HepG2 (cell line): ENCODE measurements at regions not wholly inside any gene's neighbourhood (a gene's known extent, or its start where the extent isn't known, plus 50 kb on each side); places are given as distances from the start of the nearest gene placed in this dataset.

Experiments used
- ATAC-seq: fragments of 200-7000 bp; cut with Tn5 transposase; 3 replicates; pipeline ENCODE4 v1.9.1; 2020; ENCODE audit warnings: mild to moderate bottlenecking, moderate library complexity
- BruUV-seq: library from RNA; stranded (reverse); fragments of 400-500 nt; replicated peaks from 2 replicates; lab custom pipeline; 2021; lab: Mats Ljungman, UMichigan
- CTCF ChIA-PET: fragments of 300-600 bp; formaldehyde crosslinking; extraction: SDS; loops from one replicate; lab custom pipeline; 2021; ENCODE audit warnings: low total read pairs, inconsistent platforms, low intra/inter-chr PET ratio; lab: Yijun Ruan, JAX
- POLR2A ChIA-PET: fragments of 350-600 bp; sonication (Branson Sonifier 250); formaldehyde crosslinking; loops from one replicate; lab custom pipeline; 2020; ENCODE audit warnings: antibody characterized with exemption, inconsistent platforms; lab: Yijun Ruan, JAX
- DNase-seq: peaks from one replicate; pipeline ENCODE4 v3.0.0-alpha.2; 2015; ENCODE audit warnings: low spot score
- FAIRE-seq: peaks from 3 replicates; lab custom pipeline; 2011; peaks lifted over from hg19 to GRCh38; lab: Jason Lieb, UNC
- H2AFZ ChIP-seq: one replicate; pipeline ENCODE4 v1.6.1; 2011; ENCODE audit warnings: low read length, inconsistent platforms
- H3K27ac ChIP-seq: fragments of 300-600 bp; 3 replicates; pipeline ENCODE4 v1.8.0; 2011; ENCODE audit warnings: mixed run types, mild to moderate bottlenecking, mixed read lengths, low read length, inconsistent platforms; ENCODE audit not compliant: insufficient read depth; ENCODE audit errors: extremely low read length
- H3K27me3 ChIP-seq, 2 experiments: fragments of 200-600 bp in 1 of 2; 2 replicates in 1 of 2; 3 replicates in 1 of 2; pipeline versions ENCODE4 v1.6.0 to v1.8.0; 2011; ENCODE audit warnings: low read length in 2 of 2, mild to moderate bottlenecking in 2 of 2, moderate library complexity in 2 of 2, inconsistent platforms in 1 of 2; ENCODE audit not compliant: insufficient read depth in 2 of 2, control insufficient read depth in 1 of 2
- H3K36me3 ChIP-seq, 2 experiments: fragments of 200-600 bp in 1 of 2; replicated peaks in 1 of 2; 2 replicates in 1 of 2; 3 replicates in 1 of 2; pipeline versions ENCODE4 v1.5.1 to v1.8.0; 2011; ENCODE audit warnings: low read length in 2 of 2, inconsistent platforms in 1 of 2; ENCODE audit not compliant: insufficient read depth in 2 of 2, control insufficient read depth in 1 of 2
- H3K4me1 ChIP-seq: 2 replicates; pipeline ENCODE4 v1.5.1; 2012; ENCODE audit warnings: low read length, inconsistent platforms; ENCODE audit not compliant: insufficient read depth
- H3K4me2 ChIP-seq: 2 replicates; pipeline ENCODE4 v1.6.0; 2011; ENCODE audit warnings: low read depth, low read length, inconsistent platforms
- H3K4me3 ChIP-seq, 3 experiments: fragments of 200-600 bp in 1 of 3; sonication (generic), shearing (Covaris generic) in 1 of 3; replicated peaks in 1 of 3; 2 replicates each; pipeline ENCODE4 v1.5.1; 2011 to 2016; ENCODE audit warnings: low read length in 3 of 3, inconsistent platforms in 2 of 3, low read depth in 2 of 3, mild to moderate bottlenecking in 2 of 3, control low read depth in 1 of 3, mixed read lengths in 1 of 3; ENCODE audit not compliant: insufficient read depth in 1 of 3
- H3K79me2 ChIP-seq: one replicate; pipeline ENCODE4 v1.6.1; 2011; ENCODE audit warnings: low read length, inconsistent platforms; ENCODE audit not compliant: insufficient read depth
- H3K9ac ChIP-seq: 2 replicates; pipeline ENCODE4 v1.6.0; 2011; ENCODE audit warnings: mild to moderate bottlenecking, low read depth, low read length, inconsistent platforms; ENCODE audit not compliant: insufficient read depth
- H3K9me3 ChIP-seq: 2 replicates; pipeline ENCODE4 v1.5.1; 2012; ENCODE audit warnings: mild to moderate bottlenecking, low read length
- H4K20me1 ChIP-seq: 2 replicates; pipeline ENCODE4 v1.6.0; 2011; ENCODE audit warnings: inconsistent platforms, mild to moderate bottlenecking, low read length, moderate library complexity; ENCODE audit not compliant: insufficient read depth
- AKAP8 ChIP-seq: sonication (generic); formaldehyde crosslinking; IDR thresholded peaks from 2 replicates; pipeline ENCODE4 v1.5.1; 2020; ENCODE audit warnings: mild to moderate bottlenecking, missing genetic modification reagents
- BCL3 ChIP-seq: sonication (generic); formaldehyde crosslinking; IDR thresholded peaks from 2 replicates; pipeline ENCODE4 v1.5.1; 2020; ENCODE audit warnings: mild to moderate bottlenecking, missing genetic modification reagents, moderate library complexity
- CBX1 ChIP-seq: IDR thresholded peaks from one replicate; pipeline ENCODE4 v1.6.1; 2016; ENCODE audit warnings: antibody characterized with exemption, low read depth
- HNRNPL ChIP-seq: fragments of 200-400 bp; formaldehyde crosslinking; IDR thresholded peaks from 2 replicates; pipeline ENCODE4 v1.6.1; 2017; ENCODE audit warnings: mild to moderate bottlenecking, low read depth, low read length
- NCOA2 ChIP-seq: sonication (generic); formaldehyde crosslinking; IDR thresholded peaks from 2 replicates; pipeline ENCODE4 v1.8.0; 2022; ENCODE audit warnings: inconsistent platforms
- NR3C1 ChIP-seq: sonication (generic); formaldehyde crosslinking; IDR thresholded peaks from 2 replicates; pipeline ENCODE4 v1.4.0; 2020; ENCODE audit warnings: missing genetic modification reagents
- ONECUT2 ChIP-seq: sonication (generic); formaldehyde crosslinking; IDR thresholded peaks from 2 replicates; pipeline ENCODE4 v1.4.0; 2020; ENCODE audit warnings: missing genetic modification reagents
- RFX1 ChIP-seq: fragments of 450-650 bp; IDR thresholded peaks from 2 replicates; pipeline ENCODE4 v1.6.1; 2017
- ZBTB39 ChIP-seq: sonication (generic); formaldehyde crosslinking; IDR thresholded peaks from 2 replicates; pipeline ENCODE4 v1.5.0; 2020; ENCODE audit warnings: missing genetic modification reagents
- ZNF414 ChIP-seq: sonication (generic); formaldehyde crosslinking; IDR thresholded peaks from 2 replicates; pipeline ENCODE4 v1.5.0; 2020; ENCODE audit warnings: missing genetic modification reagents
- ZNF572 ChIP-seq: sonication (generic); formaldehyde crosslinking; IDR thresholded peaks from 2 replicates; pipeline ENCODE4 v1.5.1; 2020; ENCODE audit warnings: mild to moderate bottlenecking, missing genetic modification reagents
- ZNF687 ChIP-seq: sonication (generic); formaldehyde crosslinking; IDR thresholded peaks from 2 replicates; pipeline ENCODE4 v1.5.1; 2020; ENCODE audit warnings: mild to moderate bottlenecking, missing genetic modification reagents, moderate library complexity
- ZNF883 ChIP-seq: sonication (generic); formaldehyde crosslinking; IDR thresholded peaks from 2 replicates; pipeline ENCODE4 v1.5.1; 2020; ENCODE audit warnings: mild to moderate bottlenecking, missing genetic modification reagents; ENCODE audit errors: not compliant biosample characterization
- ZSCAN22 ChIP-seq: sonication (generic); formaldehyde crosslinking; IDR thresholded peaks from 2 replicates; pipeline ENCODE4 v1.4.0; 2020; ENCODE audit warnings: mild to moderate bottlenecking, missing genetic modification reagents
- WGBS: methylation state at CpG from one replicate; pipeline ENCODE4 v1.1.6; 2017; ENCODE audit warnings: low lambda C conversion rate; 5-methylcytosine and 5-hydroxymethylcytosine counted together
- in situ Hi-C: cut with HindIII; loops from 2 replicates; pipeline ENCODE4 v1.10.0; 2017; ENCODE audit warnings: low pct_unique_long_range_greater_than_20kb; ENCODE audit not compliant: extremely low pct_ligation_motif_present
- intact Hi-C: fragments of 100-400 bp; cut with micrococcal nuclease; formaldehyde crosslinking; loops from one replicate; pipeline ENCODE4 v1.10.0; 2022; ENCODE audit not compliant: unreplicated experiment

GRCh38 chr12:124694846-124695497 lies 127.6 kb upstream of the NCOR2 start:
- Histone ChIP-seq H3K4me3 (no peak overlapping the region), H3K9ac (no peak overlapping the region), H3K79me2 (no peaks in the 10 kb centered on the region), H3K4me1 (peaks cover 9% of the 10 kb centered on the region), H4K20me1 (no peaks in the 10 kb centered on the region), H3K4me2 (no peak overlapping the region), H3K27ac (no peak overlapping the region), H3K27me3 (peaks cover 2 to 46% of the 10 kb centered on the region in 2 experiments), H3K9me3 (no peaks in the 10 kb centered on the region), H3K36me3 (no peaks in the 10 kb centered on the region), H2AFZ (no peak overlapping the region)
- BruUV-seq = no TSS peak
- ChIA-PET POLR2A (no interaction called here), CTCF (no interaction called here)
- TF ChIP-seq ZNF883 (CRISPR knock-in tag) (no peak), ZSCAN22 (no peak), RFX1 (no peak), ZBTB39 (CRISPR knock-in tag) (no peak), ZNF687 (CRISPR knock-in tag) (no peak), CBX1 (no peak), AKAP8 (no peak), NR3C1 (no peak), NCOA2 (CRISPR knock-in tag) (no peak), HNRNPL (no peak), ZNF414 (CRISPR knock-in tag) (no peak), ZNF572 (CRISPR knock-in tag) (no peak), BCL3 (CRISPR knock-in tag) (no peak), ONECUT2 (CRISPR knock-in tag) (no peak)
- FAIRE-seq (no peak), ATAC-seq (no peak), DNase-seq (no peak)
- intact Hi-C loops = no loop called here
- in situ Hi-C loops = no loop called here
- 49% methylated on average over 9 of the region's 14 CpGs for WGBS
